HL-60 (cell line): ENCODE measurements at regions not wholly inside any gene's neighbourhood (a gene's known extent, or its start where the extent isn't known, plus 50 kb on each side); places are given as distances from the start of the nearest gene placed in this dataset.

Experiments
- CTCF ChIP-seq: IDR thresholded peaks from one replicate; pipeline ENCODE4 v1.5.1; 2011; ENCODE audit warnings: low read length, control low read depth, inconsistent platforms; ENCODE audit not compliant: insufficient read depth
- POLR2AphosphoS5 ChIP-seq: IDR thresholded peaks from 2 replicates; pipeline ENCODE4 v1.6.1; 2012; ENCODE audit warnings: low read depth

DNA sequence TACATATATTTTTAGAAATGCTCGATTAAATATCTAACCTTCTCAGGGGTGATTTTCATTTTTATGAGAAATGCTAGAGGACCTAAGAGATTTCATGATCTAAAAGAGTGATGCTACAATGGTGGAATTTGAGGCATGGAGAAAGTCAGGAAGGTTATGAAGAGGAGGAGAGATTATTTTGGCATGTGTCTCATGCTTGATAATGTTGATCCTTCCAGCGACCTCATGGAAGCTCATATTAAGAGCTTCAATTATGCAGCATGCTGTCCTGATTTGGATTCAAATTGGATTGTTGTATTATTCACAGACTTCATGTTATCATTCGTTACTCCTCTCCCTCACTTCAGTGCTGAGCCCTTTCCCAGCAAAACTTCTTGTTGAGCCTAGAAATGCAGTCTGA is 112.5 kb downstream of the RAP2B start:
- TF ChIP-seq CTCF (no peak), POLR2AphosphoS5 (no peak)
